ENCODE measurements at regions not wholly inside any gene's neighbourhood (a gene's known extent, or its start where the extent isn't known, plus 50 kb on each side); places are given as distances from the start of the nearest gene placed in this dataset.

- Histone ChIP-seq H3K27ac (no peak overlapping the region), H3K36me3 (ENCODE audit: insufficient read depth, low read length) (no peaks in the 10 kb centered on the region), H3K9ac (ENCODE audit: insufficient read length) (no peak overlapping the region), H3K9me3 (ENCODE audit: low read depth, low read length) (no peaks in the 10 kb centered on the region), H3K4me3 (no peak overlapping the region)
- no peak for DNase-seq (ENCODE audit: low read depth, low spot score)
- TF ChIP-seq EZH2 (IDR thresholded peaks at IDR 0.05) (no peak), POLR2AphosphoS5 (IDR thresholded peaks at IDR 0.05; ENCODE audit: borderline replicate concordance, low read depth, low read length) (no peak)
These were observed 401.8 kb upstream of the TMPO start for GRCh38 chr12:98113548-98113947.

GRCh38 chr12:98121963-98122362 is 393.4 kb upstream of the TMPO start:
- no peak overlapping the region for H3K4me3 ChIP-seq
- no peak for DNase-seq (ENCODE audit: low read depth, low spot score)
- no peak overlapping the region for H3K9ac ChIP-seq (ENCODE audit: insufficient read length)
- TF ChIP-seq POLR2AphosphoS5 (IDR thresholded peaks at IDR 0.05; ENCODE audit: borderline replicate concordance, low read depth, low read length) (no peak), EZH2 (IDR thresholded peaks at IDR 0.05) (no peak), FOXP2 (optimal IDR thresholded peaks at IDR 0.05; ENCODE audit: control extremely low read depth, extremely low read length, insufficient read depth) (no peak)
- H3K27ac ChIP-seq = no peak overlapping the region
- no peaks in the 10 kb centered on the region for H3K36me3 ChIP-seq (ENCODE audit: insufficient read depth, low read length)
- H3K9me3 ChIP-seq (ENCODE audit: low read depth, low read length) = no peaks in the 10 kb centered on the region

- H3K27ac ChIP-seq = no peak overlapping the region
These were observed 392.3 kb upstream of the TMPO start for GRCh38 chr12:98123021-98123461.

GRCh38 chr12:98126637-98127335 is 388.6 kb upstream of the TMPO start:
- no peak overlapping the region for H3K9ac ChIP-seq (ENCODE audit: insufficient read length)
- TF ChIP-seq FOXP2 (optimal IDR thresholded peaks at IDR 0.05; ENCODE audit: control extremely low read depth, extremely low read length, insufficient read depth) = no peak
- no peaks in the 10 kb centered on the region for H3K9me3 ChIP-seq (ENCODE audit: low read depth, low read length)
- H3K27ac ChIP-seq = no peak overlapping the region
- no peak overlapping the region for H3K4me3 ChIP-seq
- H3K36me3 ChIP-seq (ENCODE audit: insufficient read depth, low read length) = no peaks in the 10 kb centered on the region
- DNase-seq (ENCODE audit: low read depth, low spot score) = no peak

More at GRCh38 chr12:98123021-98123461, 392.3 kb upstream of the TMPO start:
- no peaks in the 10 kb centered on the region for H3K36me3 ChIP-seq (ENCODE audit: insufficient read depth, low read length)
- H3K9ac ChIP-seq (ENCODE audit: insufficient read length) = no peak overlapping the region
- DNase-seq (ENCODE audit: low read depth, low spot score) = no peak
- no peak for TF ChIP-seq EZH2 (IDR thresholded peaks at IDR 0.05)
- no peak for TF ChIP-seq FOXP2 (optimal IDR thresholded peaks at IDR 0.05; ENCODE audit: control extremely low read depth, extremely low read length, insufficient read depth)
- TF ChIP-seq POLR2AphosphoS5 (IDR thresholded peaks at IDR 0.05; ENCODE audit: borderline replicate concordance, low read depth, low read length) = no peak
- H3K4me3 ChIP-seq = no peak overlapping the region
- H3K9me3 ChIP-seq (ENCODE audit: low read depth, low read length) = no peaks in the 10 kb centered on the region

- H3K9me3 ChIP-seq (ENCODE audit: low read depth, low read length) = no peaks in the 10 kb centered on the region
- DNase-seq (ENCODE audit: low read depth, low spot score) = no peak
- H3K27ac ChIP-seq = no peak overlapping the region
- no peak overlapping the region for H3K4me3 ChIP-seq
- no peak for TF ChIP-seq FOXP2 (optimal IDR thresholded peaks at IDR 0.05; ENCODE audit: control extremely low read depth, extremely low read length, insufficient read depth)
- TF ChIP-seq EZH2 (IDR thresholded peaks at IDR 0.05) = no peak
- TF ChIP-seq POLR2AphosphoS5 (IDR thresholded peaks at IDR 0.05; ENCODE audit: borderline replicate concordance, low read depth, low read length) = no peak
- no peaks in the 10 kb centered on the region for H3K36me3 ChIP-seq (ENCODE audit: insufficient read depth, low read length)
- H3K9ac ChIP-seq (ENCODE audit: insufficient read length) = no peak overlapping the region
These were observed 388.1 kb upstream of the TMPO start for GRCh38 chr12:98127336-98127679.

- no peak overlapping the region for H3K4me3 ChIP-seq
- no peak for DNase-seq (ENCODE audit: low read depth, low spot score)
- no peak overlapping the region for H3K9ac ChIP-seq (ENCODE audit: insufficient read length)
- TF ChIP-seq POLR2AphosphoS5 (IDR thresholded peaks at IDR 0.05; ENCODE audit: borderline replicate concordance, low read depth, low read length) = no peak
- TF ChIP-seq EZH2 (IDR thresholded peaks at IDR 0.05) = no peak
- TF ChIP-seq FOXP2 (optimal IDR thresholded peaks at IDR 0.05; ENCODE audit: control extremely low read depth, extremely low read length, insufficient read depth) = no peak
- H3K9me3 ChIP-seq (ENCODE audit: low read depth, low read length) = no peaks in the 10 kb centered on the region
- no peak overlapping the region for H3K27ac ChIP-seq
- no peaks in the 10 kb centered on the region for H3K36me3 ChIP-seq (ENCODE audit: insufficient read depth, low read length)
These were observed 387.5 kb upstream of the TMPO start for GRCh38 chr12:98127854-98128253.

- no peak overlapping the region for H3K9ac ChIP-seq (ENCODE audit: insufficient read length)
- no peaks in the 10 kb centered on the region for H3K36me3 ChIP-seq (ENCODE audit: insufficient read depth, low read length)
- DNase-seq (ENCODE audit: low read depth, low spot score) = no peak
- TF ChIP-seq FOXP2 (optimal IDR thresholded peaks at IDR 0.05; ENCODE audit: control extremely low read depth, extremely low read length, insufficient read depth) (no peak), EZH2 (IDR thresholded peaks at IDR 0.05) (no peak)
- H3K27ac ChIP-seq = no peak overlapping the region
- H3K4me3 ChIP-seq = no peak overlapping the region
- no peaks in the 10 kb centered on the region for H3K9me3 ChIP-seq (ENCODE audit: low read depth, low read length)
These were observed 378.8 kb upstream of the TMPO start for GRCh38 chr12:98136544-98136943.

- Histone ChIP-seq H3K9me3 (ENCODE audit: low read depth, low read length) (no peaks in the 10 kb centered on the region), H3K36me3 (ENCODE audit: insufficient read depth, low read length) (no peaks in the 10 kb centered on the region), H3K9ac (ENCODE audit: insufficient read length) (no peak overlapping the region), H3K27ac (no peak overlapping the region), H3K4me3 (no peak overlapping the region)
- TF ChIP-seq EZH2 (IDR thresholded peaks at IDR 0.05) (no peak), POLR2AphosphoS5 (IDR thresholded peaks at IDR 0.05; ENCODE audit: borderline replicate concordance, low read depth, low read length) (no peak), FOXP2 (optimal IDR thresholded peaks at IDR 0.05; ENCODE audit: control extremely low read depth, extremely low read length, insufficient read depth) (no peak)
- DNase-seq (ENCODE audit: low read depth, low spot score) = no peak
These were observed 378.1 kb upstream of the TMPO start for GRCh38 chr12:98137278-98137677.

- H3K9ac ChIP-seq (ENCODE audit: insufficient read length) = no peak overlapping the region
- no peak overlapping the region for H3K27ac ChIP-seq
- H3K4me3 ChIP-seq = no peak overlapping the region
- DNase-seq (ENCODE audit: low read depth, low spot score) = no peak
- no peaks in the 10 kb centered on the region for H3K9me3 ChIP-seq (ENCODE audit: low read depth, low read length)
- TF ChIP-seq EZH2 (IDR thresholded peaks at IDR 0.05) (no peak), POLR2AphosphoS5 (IDR thresholded peaks at IDR 0.05; ENCODE audit: borderline replicate concordance, low read depth, low read length) (no peak), FOXP2 (optimal IDR thresholded peaks at IDR 0.05; ENCODE audit: control extremely low read depth, extremely low read length, insufficient read depth) (no peak)
- no peaks in the 10 kb centered on the region for H3K36me3 ChIP-seq (ENCODE audit: insufficient read depth, low read length)
These were observed 370.4 kb upstream of the TMPO start for GRCh38 chr12:98144953-98145352.

Data from SK-N-MC (cell line).